ENCODE measurements at regions not wholly inside any gene's neighbourhood (a gene's known extent, or its start where the extent isn't known, plus 50 kb on each side); places are given as distances from the start of the nearest gene placed in this dataset.

DNA sequence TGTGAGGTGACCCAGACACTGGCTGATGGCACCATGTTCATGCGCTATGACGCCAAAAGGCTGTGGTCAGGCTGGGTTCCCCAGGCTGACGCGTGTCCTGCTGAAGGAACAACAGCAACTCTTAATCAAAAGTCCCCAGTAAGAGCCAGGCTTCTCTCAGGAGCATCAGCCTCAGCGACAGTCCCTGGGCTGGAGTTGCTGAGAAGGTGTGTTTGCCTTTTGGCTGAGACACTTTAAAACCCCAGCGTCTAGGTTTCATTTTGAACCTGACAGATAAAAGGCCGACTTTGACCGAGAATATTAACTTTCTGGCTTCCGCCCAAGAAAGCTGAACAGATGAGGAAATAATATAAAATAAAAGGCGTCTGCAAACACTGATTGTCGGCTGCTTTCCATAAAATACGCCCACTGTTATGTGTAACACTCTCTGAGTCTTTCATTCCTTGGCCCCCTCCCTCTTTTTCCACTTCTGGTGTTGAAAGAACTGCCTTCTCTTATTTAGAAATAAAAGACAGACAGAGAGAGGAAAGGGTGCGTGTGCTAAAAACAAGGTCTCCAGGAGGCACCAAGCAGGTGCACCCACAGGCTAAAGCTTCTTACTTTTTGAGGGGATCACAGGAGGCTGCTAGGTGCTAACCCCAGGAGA lies 373.6 kb downstream of the MID1IP1 start:
- no peak for DNase-seq (ENCODE audit: low read depth)

DNA sequence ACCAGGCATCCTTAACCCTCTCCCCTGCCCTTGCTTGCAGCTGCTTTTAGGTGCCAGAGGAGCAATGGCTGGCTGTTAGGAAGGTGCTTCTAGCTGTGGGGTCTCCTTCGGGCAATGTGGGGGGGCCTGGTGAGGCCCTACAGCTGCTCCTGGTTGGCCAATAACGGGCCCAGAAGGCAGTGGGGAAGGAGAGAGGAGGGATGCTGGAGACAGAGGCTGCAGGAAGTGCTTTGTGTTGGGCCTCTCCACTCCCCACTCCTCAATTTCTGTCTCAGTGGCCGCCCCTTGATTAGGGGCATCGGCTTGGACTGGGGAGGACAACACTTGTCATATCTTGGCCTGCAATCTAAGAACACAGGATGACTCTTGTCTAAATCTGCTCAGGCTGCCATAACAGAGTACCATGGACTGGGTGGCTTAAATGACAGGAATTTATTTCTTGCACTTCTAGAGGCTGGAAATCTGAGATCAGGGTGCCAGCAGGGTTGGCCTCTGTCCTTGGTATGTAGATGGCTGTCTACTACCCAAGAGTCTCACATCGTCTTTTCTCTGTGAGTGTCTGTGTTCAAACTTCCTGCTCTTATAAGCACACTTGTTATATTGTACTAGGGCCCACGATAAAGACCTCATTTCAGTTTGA lies 374.3 kb downstream of the MID1IP1 start:
- DNase-seq (ENCODE audit: low read depth), result no peak

DNA sequence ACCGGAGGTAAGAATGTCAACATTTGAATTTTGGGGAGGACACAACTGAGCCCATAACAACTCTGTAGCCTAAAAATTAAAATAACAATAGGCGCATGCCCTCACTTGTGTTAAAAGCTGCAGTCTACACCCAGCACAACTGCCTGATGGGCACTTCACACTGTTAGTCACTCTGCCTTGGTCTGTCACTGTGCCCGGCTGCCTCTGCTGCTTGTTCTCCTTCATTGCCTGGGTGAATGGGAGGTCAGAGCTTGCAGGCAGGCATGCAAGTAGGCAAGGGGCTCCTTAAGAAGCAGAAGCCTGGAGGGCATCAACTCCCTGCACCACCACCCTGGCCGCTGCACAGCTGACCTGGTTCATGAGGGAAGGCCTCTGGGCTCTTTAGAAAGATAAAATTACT lies 374.8 kb downstream of the MID1IP1 start:
- no peak for DNase-seq (ENCODE audit: low read depth)

DNA sequence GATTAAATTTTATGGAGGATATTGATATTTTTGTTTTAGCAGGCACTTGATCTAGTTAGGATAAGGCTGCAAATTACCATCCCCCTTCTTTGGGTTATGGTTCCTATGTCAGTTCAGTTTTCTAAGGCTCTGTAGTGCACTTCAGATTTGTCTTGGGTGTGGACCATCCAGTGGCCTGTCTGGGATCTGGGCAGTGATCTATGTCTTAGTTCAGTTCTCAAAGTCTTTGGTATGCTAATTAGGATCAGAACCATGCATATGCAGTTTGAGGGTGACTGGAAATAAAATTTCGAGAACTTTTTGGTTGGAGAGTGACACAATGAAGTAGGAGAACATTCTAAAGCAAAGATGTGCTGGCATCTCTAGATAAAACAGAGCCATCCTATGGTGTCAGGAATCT lies 388.2 kb downstream of the MID1IP1 start:
- DNase-seq (ENCODE audit: low read depth), result no peak

DNA sequence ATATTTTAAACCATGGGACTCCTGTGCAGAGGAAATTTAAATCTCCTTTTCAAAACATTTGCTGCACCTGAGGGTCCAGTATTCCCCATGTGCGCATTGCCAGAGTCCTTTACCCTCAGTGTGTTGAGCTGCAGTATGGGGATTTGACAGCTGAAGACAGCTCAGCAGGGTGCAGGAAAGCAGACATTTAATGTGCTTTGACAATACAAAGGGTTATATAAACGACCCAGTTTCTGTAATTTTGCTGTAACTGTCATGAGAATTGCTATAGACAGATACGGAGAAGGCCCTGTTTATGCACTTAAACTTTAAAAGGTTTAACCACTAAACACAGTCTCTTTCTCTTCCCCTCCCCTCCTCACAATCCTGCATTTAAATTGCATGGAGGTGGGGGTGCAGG lies 393.4 kb downstream of the MID1IP1 start:
- DNase-seq (ENCODE audit: low read depth), result no peak

DNA sequence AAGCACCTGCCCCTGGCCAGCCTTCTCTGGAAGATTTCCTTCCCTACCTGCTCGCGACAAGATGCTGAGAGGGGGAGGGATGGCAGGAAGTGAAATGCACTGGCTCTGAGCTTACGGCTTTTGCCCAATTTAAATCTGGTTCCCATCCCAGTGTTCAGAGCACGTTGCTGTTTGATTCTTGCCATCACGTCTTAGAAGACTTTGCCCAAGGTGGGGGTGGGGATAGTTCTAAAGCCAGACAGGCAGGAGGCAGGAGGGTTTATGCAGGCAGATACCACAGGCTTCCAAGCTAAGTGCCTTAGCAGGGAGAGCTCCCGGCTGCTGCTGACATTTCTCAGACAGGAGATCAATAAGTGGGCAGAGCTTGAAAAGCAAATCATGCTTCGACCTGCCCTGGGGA lies 393.9 kb downstream of the MID1IP1 start:
- no peak for DNase-seq (ENCODE audit: low read depth)

DNA sequence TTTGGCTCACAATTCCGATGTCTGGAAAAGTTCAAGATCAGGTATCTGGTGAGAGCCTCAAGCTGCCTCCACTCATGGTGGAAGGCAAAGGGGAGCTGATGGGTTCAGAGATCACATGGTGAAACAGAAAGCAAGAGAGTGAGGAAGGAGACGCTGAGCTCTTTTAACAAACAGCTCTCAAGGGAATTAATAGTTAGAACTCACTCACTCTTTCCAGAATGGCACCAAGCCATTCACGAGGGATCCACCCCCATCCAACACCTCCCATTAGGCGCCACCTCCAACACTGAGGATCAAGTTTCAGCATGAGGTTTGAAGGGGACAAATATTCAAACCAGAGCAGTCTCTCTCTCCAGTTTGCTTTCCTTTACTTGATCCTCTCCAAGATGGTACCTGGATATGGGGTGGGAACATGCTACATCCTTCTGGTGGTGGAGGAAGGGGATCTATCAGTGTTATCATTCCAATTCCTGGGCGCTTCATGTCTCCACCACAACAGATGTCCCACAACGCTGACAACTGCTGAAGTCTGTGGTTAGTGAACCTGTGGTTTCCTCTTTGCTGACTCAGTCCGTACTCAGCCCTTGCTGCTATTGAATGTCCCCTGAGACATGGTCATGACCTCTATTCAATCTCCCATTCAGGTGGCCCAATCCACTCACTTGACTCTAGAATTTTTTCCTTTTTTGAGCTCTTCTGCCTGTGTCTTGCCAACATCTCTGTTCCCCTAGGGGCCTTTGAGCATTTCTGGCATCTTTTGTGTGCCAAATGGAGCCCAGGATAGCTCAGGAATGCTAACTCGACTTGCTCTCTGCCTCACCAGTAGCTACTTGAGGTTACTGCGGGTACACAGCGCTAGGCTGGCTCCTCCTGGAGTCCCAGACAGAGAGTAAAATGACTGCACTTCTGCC lies 395.2 kb downstream of the MID1IP1 start:
- no peak for DNase-seq (ENCODE audit: low read depth)

DNA sequence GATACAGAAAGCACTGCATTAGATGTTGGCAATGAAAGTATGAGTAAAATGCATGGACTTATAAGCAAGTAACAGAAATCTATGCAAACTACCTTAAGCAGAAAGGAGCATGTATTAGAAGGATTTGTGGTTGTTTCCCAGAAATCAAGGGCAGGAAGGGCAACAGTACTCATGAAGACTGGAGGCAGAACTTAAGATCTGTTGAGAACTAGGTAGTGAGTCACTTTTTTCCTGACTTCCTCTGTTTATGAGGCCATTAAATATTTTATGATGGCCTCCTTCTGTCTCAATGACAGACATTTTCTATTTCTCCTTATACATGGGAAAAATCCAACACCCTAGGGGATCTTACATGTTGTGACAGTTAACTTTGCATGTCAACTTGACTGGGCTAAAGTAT lies 398.2 kb downstream of the MID1IP1 start:
- no peak for DNase-seq (ENCODE audit: low read depth)

DNA sequence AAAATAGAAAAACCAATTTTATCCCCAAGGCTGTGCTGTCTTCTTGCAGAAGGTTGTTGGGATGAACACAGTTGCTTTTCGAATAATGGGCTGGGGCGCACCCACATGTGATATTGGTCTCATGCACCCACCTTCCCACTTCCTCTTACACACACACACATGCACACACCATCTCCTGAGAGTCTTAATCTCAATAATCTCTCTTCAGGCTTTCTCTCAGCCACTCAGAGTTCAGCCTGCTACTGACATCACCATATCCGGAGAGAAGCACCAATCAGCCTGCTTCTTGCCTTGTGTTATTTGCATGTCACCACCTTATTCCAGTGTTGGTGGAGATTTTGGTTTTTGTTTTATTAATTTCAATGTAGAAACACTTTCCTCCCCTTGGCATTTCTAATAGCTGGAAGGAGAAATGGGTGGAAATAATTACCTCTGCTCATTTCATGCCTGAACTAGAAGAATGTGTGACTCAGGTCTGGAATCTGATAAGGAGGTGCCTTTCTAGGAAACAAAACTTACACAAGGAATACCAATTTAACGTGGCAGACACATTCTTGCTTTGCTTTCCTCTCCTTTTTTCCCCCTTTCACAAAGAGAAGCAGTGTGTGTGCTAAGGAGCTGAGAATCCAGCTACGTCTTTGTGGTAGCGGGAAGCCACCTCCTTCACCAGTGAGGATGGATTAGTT lies 400.2 kb downstream of the MID1IP1 start:
- DNase-seq (ENCODE audit: low read depth), result no peak

DNA sequence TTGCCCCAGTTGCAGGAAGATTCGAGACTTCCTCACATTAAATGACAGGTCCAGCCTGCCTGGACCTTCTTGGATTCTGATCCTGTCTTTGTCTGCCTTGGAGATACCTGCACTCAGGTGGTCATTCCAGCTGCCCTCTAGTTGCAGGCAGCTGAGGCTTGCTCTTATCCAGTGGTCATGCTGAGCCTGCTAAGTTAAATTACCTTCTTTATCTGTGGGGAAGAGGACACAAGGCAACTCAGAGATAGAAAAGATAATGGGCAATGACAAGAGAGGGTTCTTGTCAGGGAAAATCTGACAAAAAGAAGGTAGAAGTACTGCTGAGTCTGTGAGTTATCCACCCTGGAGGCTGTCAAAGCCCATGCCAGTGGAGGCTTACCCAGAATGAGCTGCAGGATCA lies 401.4 kb downstream of the MID1IP1 start:
- DNase-seq (ENCODE audit: low read depth), result no peak

DNA sequence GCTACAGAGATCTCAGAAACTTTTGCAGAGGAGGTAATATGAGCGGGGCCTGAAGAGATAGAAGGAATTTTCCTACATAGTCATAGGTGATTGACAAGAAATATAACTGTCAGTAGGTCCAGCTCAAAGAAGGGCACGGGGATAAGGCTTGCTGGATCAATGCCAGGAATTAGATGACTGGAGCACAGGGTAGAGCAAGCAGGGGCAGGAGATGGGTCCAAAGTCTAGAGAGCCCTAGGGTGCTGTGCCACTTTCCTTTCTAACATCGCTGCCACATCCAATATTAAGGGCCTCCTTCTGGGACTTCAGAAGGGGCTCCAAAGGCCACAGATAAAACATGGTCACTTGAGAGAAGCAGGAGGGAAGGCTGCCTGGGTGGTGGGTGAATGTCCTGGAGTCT lies 402.2 kb downstream of the MID1IP1 start:
- no peak for DNase-seq (ENCODE audit: low read depth)

DNA sequence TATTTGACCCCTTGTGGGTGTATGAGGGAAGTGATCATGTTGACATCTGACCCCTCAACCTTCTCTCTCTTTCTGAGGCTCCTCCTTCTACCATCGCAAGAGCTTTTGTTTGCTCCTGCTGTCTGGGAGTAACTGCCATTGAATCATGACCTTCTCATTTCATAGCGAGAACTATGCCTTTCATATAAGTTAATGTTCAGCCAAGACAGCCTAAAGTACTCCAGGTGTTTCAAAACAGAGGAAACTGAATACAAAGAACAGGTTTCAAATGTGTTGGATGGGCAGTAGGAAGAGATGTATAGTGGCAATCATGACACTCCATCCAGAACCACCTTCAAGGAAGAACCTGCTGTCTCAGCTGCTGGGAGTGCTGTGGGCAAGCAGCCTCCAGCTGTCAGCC lies 403.1 kb downstream of the MID1IP1 start:
- DNase-seq (ENCODE audit: low read depth), result no peak

DNA sequence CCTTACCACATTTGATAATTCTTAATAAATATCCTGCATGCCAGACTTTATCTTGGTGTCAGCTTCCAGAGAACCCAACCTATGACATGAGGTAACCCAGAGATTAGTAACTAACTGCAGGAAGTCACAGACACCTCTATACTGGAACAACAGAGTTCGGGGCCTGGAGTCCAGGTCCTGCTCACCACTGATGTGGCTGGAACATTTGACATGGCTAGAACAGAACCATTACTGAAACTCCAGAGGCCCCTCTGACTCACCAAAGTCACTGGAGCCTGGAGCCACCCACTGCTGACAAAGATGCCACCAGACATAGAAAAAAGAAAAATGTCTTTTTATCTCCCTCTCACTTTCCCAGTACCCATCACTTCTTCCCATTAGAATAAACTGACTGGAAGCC lies 403.7 kb downstream of the MID1IP1 start:
- DNase-seq (ENCODE audit: low read depth), result no peak

DNA sequence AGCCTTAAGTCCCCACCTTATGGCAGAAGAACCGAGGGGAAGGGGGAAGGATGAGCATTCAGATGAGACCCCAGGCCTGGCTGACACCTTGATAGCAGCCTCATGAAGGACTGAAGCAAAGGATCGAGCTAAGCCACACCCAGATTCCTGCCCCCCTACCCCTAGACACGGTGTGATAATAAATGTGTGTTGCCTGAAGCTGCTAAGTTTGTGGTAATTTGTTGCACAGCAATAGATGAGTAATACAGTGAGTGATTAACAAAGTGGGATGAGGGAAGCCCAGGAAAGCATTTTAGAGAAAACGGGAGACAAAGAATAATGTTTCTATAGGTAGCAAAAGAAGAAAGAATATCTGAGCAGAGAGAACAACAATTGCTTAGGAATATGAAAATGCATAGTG lies 404.2 kb downstream of the MID1IP1 start:
- DNase-seq (ENCODE audit: low read depth), result no peak

DNA sequence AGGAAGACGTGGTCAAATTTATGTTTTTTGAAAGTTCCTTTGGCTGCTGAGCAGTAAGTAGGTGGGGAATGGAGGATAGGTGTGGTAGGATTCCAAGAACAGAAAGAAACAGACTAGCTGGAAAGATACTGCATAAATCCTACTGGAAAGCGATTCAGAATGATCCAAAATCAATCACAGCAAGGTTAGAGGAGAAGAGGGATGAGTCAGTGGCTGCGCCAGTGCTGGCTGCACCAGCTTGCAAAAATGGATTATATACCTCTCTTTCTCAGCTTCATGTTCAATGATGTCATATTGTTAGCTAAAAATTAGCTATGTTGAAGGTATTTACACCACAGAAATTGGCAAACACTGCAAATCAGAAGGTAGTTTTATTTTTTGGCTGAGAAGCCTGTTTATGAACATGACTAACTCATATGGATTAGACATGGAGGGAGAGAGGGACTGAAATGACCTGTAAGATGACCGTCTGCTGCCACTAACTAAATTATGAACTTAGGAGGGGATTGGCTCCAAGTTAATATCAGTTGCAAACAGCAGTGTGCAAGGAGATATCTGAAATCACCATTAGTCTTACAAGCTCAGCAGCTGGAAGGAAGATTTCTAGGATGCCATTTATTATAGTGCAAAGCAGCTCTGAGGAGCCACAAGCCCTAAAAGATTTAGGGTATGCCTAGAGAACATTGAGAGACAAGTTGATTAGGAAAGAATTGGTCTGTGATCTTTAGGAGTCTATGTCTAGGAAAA lies 405.3 kb downstream of the MID1IP1 start:
- DNase-seq (ENCODE audit: low read depth), result no peak

DNA sequence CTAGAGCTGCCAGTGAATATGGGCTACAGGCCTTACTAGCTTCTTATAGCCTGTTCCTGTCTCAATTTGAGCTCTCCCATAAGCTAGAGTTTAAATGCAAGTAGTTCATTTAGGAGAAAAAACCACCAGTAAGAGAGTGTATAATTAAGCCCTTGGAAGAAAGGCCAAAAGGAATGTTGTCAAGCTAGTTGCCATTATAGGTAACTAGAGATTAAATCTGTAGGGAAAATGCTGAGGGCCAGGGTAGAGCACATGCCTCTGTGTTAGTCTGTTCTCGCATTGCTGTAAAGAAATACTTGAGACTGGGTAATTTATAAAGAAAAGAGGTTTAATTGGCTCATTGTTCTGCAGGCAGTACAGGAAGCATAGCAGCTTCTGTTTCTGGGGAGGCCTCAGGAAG lies 410.2 kb downstream of the MID1IP1 start:
- DNase-seq (ENCODE audit: low read depth), result no peak

DNA sequence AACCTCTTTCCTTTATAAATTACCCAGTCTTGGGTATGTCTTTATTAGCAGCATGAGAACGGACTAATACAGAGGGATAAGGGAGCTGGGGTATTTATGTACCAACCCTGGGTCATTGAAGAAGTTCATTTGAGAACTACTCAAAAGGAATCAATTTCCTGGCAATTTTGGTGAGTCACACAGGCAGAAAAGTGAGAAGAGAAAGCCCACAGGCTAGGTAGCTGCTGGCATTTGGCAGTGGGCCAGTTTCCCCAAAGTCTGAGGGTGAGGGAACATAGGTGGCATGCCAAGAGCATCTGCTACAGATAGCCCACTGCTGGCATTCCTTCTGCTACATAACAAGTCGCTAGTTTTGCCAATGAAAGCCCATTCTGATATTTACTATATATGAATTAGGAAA lies 411.2 kb downstream of the MID1IP1 start:
- no peak for DNase-seq (ENCODE audit: low read depth)

DNA sequence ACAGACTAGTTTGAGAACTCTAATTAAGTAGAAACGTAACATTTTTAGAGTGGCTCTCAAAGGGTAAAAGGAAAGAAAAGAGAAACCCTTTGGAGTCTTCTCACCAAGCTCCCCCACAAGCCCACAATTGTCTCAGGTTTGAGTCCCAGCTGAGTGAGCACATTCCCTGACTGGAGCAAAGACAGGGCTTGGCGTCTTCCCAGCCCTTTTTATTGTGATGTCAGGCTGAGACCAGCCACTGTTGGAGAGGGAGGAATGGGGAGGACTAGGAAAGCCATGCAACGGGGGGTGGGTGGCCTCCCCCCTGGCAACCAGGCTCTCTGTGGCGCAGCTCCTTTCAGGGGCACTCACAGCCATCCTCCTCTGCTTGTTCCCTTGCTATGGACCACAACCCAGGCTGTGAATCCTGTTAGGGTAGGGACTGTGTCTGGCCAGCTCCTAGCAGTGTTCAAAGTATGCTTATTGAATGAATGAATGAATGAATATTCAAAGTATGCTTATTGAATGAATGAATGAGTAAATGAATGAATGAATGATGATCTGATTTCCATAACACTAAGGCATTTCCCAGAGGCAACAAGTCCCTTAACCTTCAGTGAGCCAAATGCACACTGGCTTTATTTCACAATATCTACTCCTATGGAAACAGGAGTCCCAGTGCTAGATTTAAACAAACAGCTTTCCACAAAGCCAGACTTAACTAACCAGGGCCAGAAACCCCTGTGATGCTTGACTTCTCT lies 413.3 kb downstream of the MID1IP1 start:
- DNase-seq (ENCODE audit: low read depth), result no peak

DNA sequence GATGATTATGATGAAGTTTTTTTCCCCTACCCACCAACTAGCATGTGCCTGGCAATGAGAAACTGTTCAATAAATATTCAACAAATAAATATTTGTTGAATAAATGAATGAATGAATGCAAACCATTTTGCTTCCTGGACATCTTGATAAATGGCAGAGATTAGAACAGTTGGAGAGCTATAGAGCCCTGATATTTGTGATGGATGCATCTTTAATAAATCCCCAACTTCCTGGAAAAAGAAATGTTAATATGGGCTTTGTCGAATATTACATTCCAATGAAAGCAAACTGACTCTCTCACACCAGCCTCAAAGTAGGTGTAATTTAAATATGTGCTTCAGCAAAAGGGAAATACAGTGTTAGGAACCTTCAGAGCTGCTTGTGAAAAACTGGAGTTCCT lies 419.7 kb downstream of the MID1IP1 start:
- DNase-seq (ENCODE audit: low read depth), result no peak

DNA sequence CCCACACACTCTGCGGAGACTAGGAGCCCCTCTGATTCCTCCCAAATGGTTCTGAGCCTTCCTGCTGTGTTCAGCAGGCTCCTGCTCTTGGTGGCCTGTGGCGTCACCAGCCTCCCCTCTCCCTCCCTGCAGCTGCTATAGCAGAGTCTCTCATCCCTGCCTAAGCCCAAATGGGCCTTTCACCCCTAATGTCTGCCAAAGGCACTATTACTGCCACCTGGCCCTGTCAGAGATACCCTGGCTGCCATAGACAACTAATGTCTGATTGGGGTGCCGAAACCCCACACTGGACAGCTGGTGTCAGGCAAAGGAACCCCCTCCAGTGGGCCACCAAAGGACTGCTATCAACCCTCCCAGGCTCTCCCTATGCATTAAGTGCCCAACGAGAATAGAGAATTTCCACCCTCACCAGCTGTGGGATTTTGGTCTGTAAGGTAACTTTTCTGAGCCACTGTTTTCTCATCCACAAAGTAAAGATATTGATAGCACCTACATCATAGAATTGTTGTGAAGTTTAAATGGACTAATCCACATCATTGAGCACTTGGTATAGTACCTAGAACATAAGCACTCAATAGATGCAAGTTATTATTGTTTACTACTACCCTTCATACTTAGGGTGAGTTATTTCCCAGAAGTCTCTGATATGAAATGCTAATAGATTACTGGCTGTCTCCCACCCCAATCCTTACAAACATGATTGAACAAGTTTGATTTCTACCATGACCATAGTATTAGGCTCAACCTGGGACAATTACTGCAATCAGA lies 421.3 kb downstream of the MID1IP1 start:
- DNase-seq (ENCODE audit: low read depth), result no peak
